NCI-H146 treated with DMSO at 0.1 percent for 48 hours (cell line): ENCODE measurements at regions not wholly inside any gene's neighbourhood (a gene's known extent, or its start where the extent isn't known, plus 50 kb on each side); places are given as distances from the start of the nearest gene placed in this dataset.

Source experiments
- DNase-seq: peaks from one replicate; lab custom pipeline; 2025; ENCODE audit not compliant: unreplicated experiment; lab: John Stamatoyannopoulos, UW

GRCh38 chr11:33558097-33558496 lies 142.5 kb downstream of the C11orf91 start:
- DNase-seq = no peak

- DNase-seq = no peak
Observed at GRCh38 chr11:33557201-33557600, 143.4 kb downstream of the C11orf91 start.

GRCh38 chr11:33554219-33554618 lies 146.4 kb downstream of the C11orf91 start:
- DNase-seq = no peak

- no peak for DNase-seq
Observed at GRCh38 chr11:33553486-33553885, 147.1 kb downstream of the C11orf91 start.

- no peak for DNase-seq
Observed at GRCh38 chr11:33552756-33553155, 147.9 kb downstream of the C11orf91 start.

- no peak for DNase-seq
Observed at GRCh38 chr11:33551051-33551450, 149.6 kb downstream of the C11orf91 start.

GRCh38 chr11:33549483-33549882 lies 151.1 kb downstream of the C11orf91 start:
- DNase-seq = no peak

GRCh38 chr11:33545931-33546330 lies 154.7 kb downstream of the C11orf91 start:
- no peak for DNase-seq

- no peak for DNase-seq
Observed at GRCh38 chr11:33544593-33545373, 155.8 kb downstream of the C11orf91 start.

- DNase-seq = no peak
Observed at GRCh38 chr11:33543823-33544222, 156.8 kb downstream of the C11orf91 start.

- no peak for DNase-seq
Observed at GRCh38 chr11:33542921-33543320, 157.7 kb downstream of the C11orf91 start.

- no peak for DNase-seq
Observed at GRCh38 chr11:33540946-33541915, 159.4 kb downstream of the C11orf91 start.

GRCh38 chr11:33540427-33540826 lies 160.2 kb downstream of the C11orf91 start:
- no peak for DNase-seq

GRCh38 chr11:33539751-33540150 lies 160.9 kb downstream of the C11orf91 start:
- no peak for DNase-seq

GRCh38 chr11:33538726-33539125 lies 161.9 kb downstream of the C11orf91 start:
- DNase-seq = no peak

- DNase-seq = no peak
Observed at GRCh38 chr11:33536178-33536577, 164.4 kb downstream of the C11orf91 start.

GRCh38 chr11:33534575-33534974 lies 166.1 kb downstream of the C11orf91 start:
- DNase-seq = no peak

- no peak for DNase-seq
Observed at GRCh38 chr11:33533386-33534052, 167.1 kb downstream of the C11orf91 start.

GRCh38 chr11:33532720-33533385 lies 167.8 kb downstream of the C11orf91 start:
- no peak for DNase-seq

GRCh38 chr11:33532257-33532656 lies 168.4 kb downstream of the C11orf91 start:
- DNase-seq = no peak

- DNase-seq = no peak
Observed at GRCh38 chr11:33531743-33532181, 168.9 kb downstream of the C11orf91 start.
